ENCODE measurements at regions not wholly inside any gene's neighbourhood (a gene's known extent, or its start where the extent isn't known, plus 50 kb on each side); places are given as distances from the start of the nearest gene placed in this dataset.

- TF ChIP-seq CTCF (IDR thresholded peaks at IDR 0.05; ENCODE audit: insufficient read depth, low read depth, low read length) (no peak), EZH2 (IDR thresholded peaks at IDR 0.05; ENCODE audit: insufficient read depth, low read length) (no peak)
These were observed 299.7 kb upstream of the AADAT start for GRCh38 chr4:170389411-170389810.

Measured in astrocyte (in vitro differentiated cells and primary cell).